PFSK-1 (cell line): ENCODE measurements at regions not wholly inside any gene's neighbourhood (a gene's known extent, or its start where the extent isn't known, plus 50 kb on each side); places are given as distances from the start of the nearest gene placed in this dataset.

Experiments used
- FOXP2 ChIP-seq: optimal IDR thresholded peaks from 2 replicates; pipeline ENCODE3; 2011; ENCODE audit warnings: borderline replicate concordance, control low read depth, inconsistent platforms; ENCODE audit not compliant: insufficient read depth; ENCODE audit errors: extremely low read length, extremely low read depth
- POLR2AphosphoS5 ChIP-seq: IDR thresholded peaks from 2 replicates; pipeline ENCODE4 v1.6.1; 2012; ENCODE audit warnings: low read depth, mild to moderate bottlenecking, control low read depth, low read length, moderate library complexity
- SIN3A ChIP-seq: IDR thresholded peaks from 2 replicates; pipeline ENCODE4 v1.6.1; 2012; ENCODE audit warnings: mild to moderate bottlenecking, low read length, moderate library complexity, borderline replicate concordance; ENCODE audit not compliant: insufficient read depth
- TAF1 ChIP-seq: IDR thresholded peaks from 2 replicates; pipeline ENCODE4 v1.6.1; 2012; ENCODE audit warnings: low read length, control low read depth, borderline replicate concordance; ENCODE audit not compliant: insufficient read depth
- TF ChIP-seq, protein P1 (sequence below), 2 experiments: IDR thresholded peaks; 2 replicates each; pipeline versions ENCODE4 v1.6.1 to v1.8.0; 2011 to 2012; ENCODE audit warnings: low read depth in 2 of 2, low read length in 2 of 2, control low read depth in 1 of 2, inconsistent platforms in 1 of 2, mild to moderate bottlenecking in 1 of 2, moderate library complexity in 1 of 2; ENCODE audit not compliant: insufficient read depth in 1 of 2

- TF ChIP-seq SIN3A (no peak), FOXP2 (no peak), TAF1 (no peak), POLR2AphosphoS5 (no peak)
- TF ChIP-seq, protein P1, sequence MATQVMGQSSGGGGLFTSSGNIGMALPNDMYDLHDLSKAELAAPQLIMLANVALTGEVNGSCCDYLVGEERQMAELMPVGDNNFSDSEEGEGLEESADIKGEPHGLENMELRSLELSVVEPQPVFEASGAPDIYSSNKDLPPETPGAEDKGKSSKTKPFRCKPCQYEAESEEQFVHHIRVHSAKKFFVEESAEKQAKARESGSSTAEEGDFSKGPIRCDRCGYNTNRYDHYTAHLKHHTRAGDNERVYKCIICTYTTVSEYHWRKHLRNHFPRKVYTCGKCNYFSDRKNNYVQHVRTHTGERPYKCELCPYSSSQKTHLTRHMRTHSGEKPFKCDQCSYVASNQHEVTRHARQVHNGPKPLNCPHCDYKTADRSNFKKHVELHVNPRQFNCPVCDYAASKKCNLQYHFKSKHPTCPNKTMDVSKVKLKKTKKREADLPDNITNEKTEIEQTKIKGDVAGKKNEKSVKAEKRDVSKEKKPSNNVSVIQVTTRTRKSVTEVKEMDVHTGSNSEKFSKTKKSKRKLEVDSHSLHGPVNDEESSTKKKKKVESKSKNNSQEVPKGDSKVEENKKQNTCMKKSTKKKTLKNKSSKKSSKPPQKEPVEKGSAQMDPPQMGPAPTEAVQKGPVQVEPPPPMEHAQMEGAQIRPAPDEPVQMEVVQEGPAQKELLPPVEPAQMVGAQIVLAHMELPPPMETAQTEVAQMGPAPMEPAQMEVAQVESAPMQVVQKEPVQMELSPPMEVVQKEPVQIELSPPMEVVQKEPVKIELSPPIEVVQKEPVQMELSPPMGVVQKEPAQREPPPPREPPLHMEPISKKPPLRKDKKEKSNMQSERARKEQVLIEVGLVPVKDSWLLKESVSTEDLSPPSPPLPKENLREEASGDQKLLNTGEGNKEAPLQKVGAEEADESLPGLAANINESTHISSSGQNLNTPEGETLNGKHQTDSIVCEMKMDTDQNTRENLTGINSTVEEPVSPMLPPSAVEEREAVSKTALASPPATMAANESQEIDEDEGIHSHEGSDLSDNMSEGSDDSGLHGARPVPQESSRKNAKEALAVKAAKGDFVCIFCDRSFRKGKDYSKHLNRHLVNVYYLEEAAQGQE (IDR thresholded peaks at IDR 0.05; ENCODE audit: insufficient read depth in 1 of 2, low read depth in 2 of 2, low read length in 2 of 2), result no peak
Observed at GRCh38 chr11:70497536-70498075, 99.3 kb downstream of the CTTN start.

DNA sequence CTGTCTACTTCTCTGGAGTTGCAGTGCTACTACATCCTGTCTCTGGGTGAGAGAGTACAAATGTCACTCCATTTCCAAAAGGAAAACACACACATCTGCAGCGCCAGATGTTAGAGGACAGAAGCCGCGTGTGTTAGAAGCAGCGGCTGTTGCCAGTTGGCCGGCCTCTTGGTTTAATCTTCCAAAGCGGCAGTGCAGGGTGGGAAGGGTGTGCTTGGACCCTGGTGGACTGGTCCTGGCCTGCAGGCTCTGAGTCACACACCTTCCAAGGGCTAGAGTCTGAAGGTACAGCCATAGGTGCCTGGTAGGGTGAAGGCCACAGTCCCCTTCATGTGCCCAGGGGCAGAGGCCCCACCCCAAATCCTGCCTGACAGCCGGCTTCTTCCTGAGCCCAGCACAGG is 99.8 kb downstream of the CTTN start:
- TF ChIP-seq TAF1, result no peak
- TF ChIP-seq SIN3A, result no peak
- TF ChIP-seq FOXP2, result no peak
- TF ChIP-seq, protein P1 (IDR thresholded peaks at IDR 0.05; ENCODE audit: insufficient read depth in 1 of 2, low read depth in 2 of 2, low read length in 2 of 2), result no peak

DNA sequence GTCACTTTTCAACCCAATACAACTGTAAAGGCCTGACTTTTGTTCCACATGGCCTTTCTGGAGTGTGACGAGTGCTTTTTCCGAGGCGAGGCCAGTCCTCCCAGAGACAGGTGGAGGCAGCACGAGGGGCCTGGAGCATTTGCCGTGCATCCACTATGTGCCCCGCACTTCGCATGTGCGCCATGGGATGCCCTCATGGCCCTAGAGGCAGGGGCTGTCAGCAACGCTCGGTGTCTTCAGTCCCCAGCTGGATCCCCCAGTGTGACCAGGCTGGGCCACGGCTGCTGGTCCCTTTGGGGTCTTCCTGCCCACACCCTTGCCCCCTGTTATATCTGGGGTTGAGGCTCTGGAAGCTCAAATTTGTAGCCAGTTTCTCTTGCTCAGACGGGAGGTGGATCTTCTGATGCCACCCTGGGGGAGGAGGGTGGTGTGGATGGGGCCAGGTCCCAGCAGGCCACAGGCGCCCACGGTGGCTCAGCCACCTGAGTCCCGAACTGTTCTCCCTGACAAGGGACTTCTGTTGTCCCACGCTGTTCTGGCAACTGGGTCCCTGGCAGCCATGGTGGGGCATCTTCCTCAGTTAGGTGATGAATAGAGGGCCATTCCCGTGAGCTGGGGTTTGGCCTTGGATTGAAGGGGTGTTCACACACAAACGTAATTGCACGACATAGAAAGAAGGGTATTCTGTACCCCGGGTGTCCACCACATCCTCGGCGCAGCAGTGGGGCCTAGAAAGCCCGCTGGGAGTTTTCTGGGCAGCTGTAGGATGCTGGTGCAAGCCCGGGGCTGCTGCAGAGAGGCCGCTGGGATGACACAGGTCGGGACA is 100.9 kb downstream of the CTTN start:
- no peak for TF ChIP-seq POLR2AphosphoS5
- TF ChIP-seq FOXP2, result no peak
- TF ChIP-seq SIN3A, result no peak

GRCh38 chr11:70500076-70500847 is 101.9 kb downstream of the CTTN start:
- TF ChIP-seq TAF1, result no peak
- no peak for TF ChIP-seq SIN3A

DNA sequence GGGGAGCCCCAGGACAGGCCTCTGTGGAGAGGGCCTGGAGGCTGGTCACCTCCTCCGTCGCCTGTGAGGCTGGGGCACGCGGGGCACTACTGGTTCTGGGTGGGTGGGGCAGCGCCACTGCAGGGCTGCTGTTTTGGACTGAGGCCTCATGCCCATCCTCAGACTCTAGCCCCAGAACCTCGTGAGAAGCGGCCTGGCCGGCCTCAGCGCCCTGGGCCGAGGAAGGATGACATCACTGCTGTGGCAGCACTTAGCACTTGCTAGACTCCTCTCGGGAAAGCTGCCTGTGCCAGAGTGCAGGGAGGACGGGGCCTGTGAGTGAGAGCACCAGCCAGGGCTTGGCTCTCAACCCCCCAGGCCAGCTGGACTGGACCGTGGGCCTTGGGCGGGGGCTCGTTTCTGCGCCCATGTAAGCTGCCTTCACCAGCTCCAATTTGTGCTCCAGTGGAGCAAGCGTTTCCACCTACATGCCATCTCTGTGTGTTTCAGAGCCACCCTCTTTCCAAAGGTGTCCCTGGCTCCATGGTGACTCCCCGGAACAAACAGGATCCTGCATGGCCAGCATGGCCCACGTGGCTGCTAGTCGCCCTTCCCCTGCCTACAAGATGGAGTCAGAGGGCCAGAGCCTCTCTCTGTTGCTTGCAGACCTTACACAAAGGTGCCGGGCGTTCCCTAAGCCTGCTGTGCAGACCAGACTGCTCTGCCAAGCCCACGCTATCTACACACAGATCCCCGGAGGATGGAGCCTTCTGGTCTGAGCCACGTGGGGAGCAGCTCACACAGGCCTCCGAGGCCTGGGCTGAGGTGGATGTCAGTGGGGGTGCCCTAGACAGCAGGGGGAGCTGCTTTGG is 102.9 kb downstream of the CTTN start:
- TF ChIP-seq FOXP2, result no peak
- TF ChIP-seq POLR2AphosphoS5, result no peak
- no peak for TF ChIP-seq SIN3A
- no peak for TF ChIP-seq TAF1
- TF ChIP-seq, protein P1 (IDR thresholded peaks at IDR 0.05; ENCODE audit: insufficient read depth in 1 of 2, low read depth in 2 of 2, low read length in 2 of 2), result no peak
